Kidney (tissue), 13 donors: ENCODE measurements at regions not wholly inside any gene's neighbourhood (a gene's known extent, or its start where the extent isn't known, plus 50 kb on each side); places are given as distances from the start of the nearest gene placed in this dataset.

Source experiments
- DNase-seq, 5 donors: peaks; one replicate each; pipeline ENCODE4 v3.0.0-alpha.2; 2013 to 2020
- FAIRE-seq: peaks from 2 replicates; lab custom pipeline; 2012; peaks lifted over from hg19 to GRCh38; lab: Jason Lieb, UNC
- H3K27ac ChIP-seq, 2 donors: one replicate each; pipeline ENCODE4 v1.7.0; 2013; ENCODE audit warnings: low read depth in 2 of 2, low read length in 2 of 2, inconsistent platforms in 1 of 2
- H3K27me3 ChIP-seq: one replicate; pipeline ENCODE4 v1.7.1; 2013; ENCODE audit warnings: low read length, inconsistent platforms; ENCODE audit not compliant: control insufficient read depth, insufficient read depth
- H3K36me3 ChIP-seq, 3 donors: one replicate each; pipeline versions ENCODE4 v1.7.0 to v1.7.1; 2013; ENCODE audit warnings: low read length in 3 of 3, control low read depth in 1 of 3, inconsistent platforms in 1 of 3; ENCODE audit not compliant: insufficient read depth in 3 of 3, control insufficient read depth in 2 of 3
- H3K4me1 ChIP-seq, 3 donors: one replicate each; pipeline versions ENCODE4 v1.7.0 to v1.7.1; 2013; ENCODE audit warnings: low read length in 3 of 3, inconsistent platforms in 1 of 3, low read depth in 1 of 3; ENCODE audit not compliant: control insufficient read depth in 2 of 3, insufficient read depth in 2 of 3
- H3K4me3 ChIP-seq, 3 donors: one replicate each; pipeline versions ENCODE4 v1.7.0 to v1.8.1; 2013; ENCODE audit warnings: low read length in 3 of 3, control low read depth in 1 of 3, inconsistent platforms in 1 of 3
- H3K9ac ChIP-seq, 3 donors: one replicate each; pipeline versions ENCODE4 v1.7.0 to v1.7.1; 2013; ENCODE audit warnings: low read length in 3 of 3, control low read depth in 1 of 3, inconsistent platforms in 1 of 3
- H3K9me3 ChIP-seq, 3 donors: one replicate each; pipeline versions ENCODE4 v1.7.0 to v1.7.1; 2013; ENCODE audit warnings: low read length in 3 of 3, control low read depth in 1 of 3, inconsistent platforms in 1 of 3; ENCODE audit not compliant: control insufficient read depth in 2 of 3, insufficient read depth in 1 of 3
- intact Hi-C: fragments of 100-400 bp; cut with DNase I; formaldehyde crosslinking; loops from one replicate; pipeline ENCODE4 v1.11.1; 2022
- TF ChIP-seq, protein P1 (sequence below): IDR thresholded peaks from 3 replicates; pipeline ENCODE4 v1.5.1; 2012; ENCODE audit warnings: mild to moderate bottlenecking, moderate library complexity, borderline replicate concordance; ENCODE audit not compliant: insufficient read depth; ENCODE audit errors: extremely low read depth
- donor health status: control.
- donor health status: control.
- donor health status: control.
- donor health status: control.
- donor health status: control.
- donor health status: DM: yes; HTN: yes; CAD: no.
- donor health status: Normal renal cell carcinoma (clear cell type).

DNA sequence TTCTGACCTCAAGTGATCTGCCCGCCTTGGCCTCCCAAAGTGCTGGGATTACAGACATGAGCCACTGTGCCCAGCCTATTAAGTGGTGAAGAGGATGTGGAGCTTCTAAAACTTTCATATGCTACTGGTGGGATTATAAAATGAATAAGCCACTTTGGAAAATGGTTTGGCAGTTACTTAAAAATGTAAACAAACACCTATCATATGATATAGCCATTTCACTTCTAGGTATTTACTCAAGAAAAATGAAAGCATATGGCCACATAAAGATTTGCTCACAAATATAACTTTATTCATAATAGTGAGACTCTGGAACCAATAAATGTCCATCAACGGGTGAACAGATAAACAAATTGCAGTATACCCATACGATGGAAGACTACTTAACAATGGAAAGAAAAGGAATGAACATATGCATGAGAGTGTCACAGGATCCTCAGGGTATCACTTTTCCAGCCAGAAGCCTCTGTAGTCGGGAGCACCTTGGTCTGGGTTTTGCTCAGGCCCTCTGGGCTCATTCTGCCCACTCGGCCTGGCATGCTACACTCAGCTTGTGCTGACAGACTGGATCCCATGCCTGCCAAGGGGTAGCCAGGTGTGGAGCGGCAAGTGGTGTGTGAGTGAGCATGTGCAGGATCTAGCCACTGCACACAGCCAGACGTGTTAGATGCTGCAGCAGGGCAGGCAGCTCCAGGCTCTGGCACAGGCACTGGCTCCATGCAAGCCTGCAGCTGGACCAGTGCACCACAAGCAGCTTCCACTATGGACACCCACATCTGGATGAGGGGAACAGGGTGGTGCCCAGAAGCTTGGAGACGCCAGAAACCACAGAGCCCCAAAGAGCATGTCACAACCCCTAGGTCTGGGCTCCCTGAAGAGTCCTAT is 213.2 kb upstream of the DIO3 start:
- intact Hi-C loops = no loop called here
- H3K9me3 ChIP-seq = peaks cover 0 to 8% (median 1%) of the 10 kb centered on the region in 3 donors
- H3K27ac ChIP-seq = no peak overlapping the region
- H3K36me3 ChIP-seq = no peaks in the 10 kb centered on the region
- FAIRE-seq (no peak), DNase-seq (no peak)
- no peaks in the 10 kb centered on the region for H3K27me3 ChIP-seq
- no peak overlapping the region for H3K4me3 ChIP-seq
- TF ChIP-seq, protein P1, sequence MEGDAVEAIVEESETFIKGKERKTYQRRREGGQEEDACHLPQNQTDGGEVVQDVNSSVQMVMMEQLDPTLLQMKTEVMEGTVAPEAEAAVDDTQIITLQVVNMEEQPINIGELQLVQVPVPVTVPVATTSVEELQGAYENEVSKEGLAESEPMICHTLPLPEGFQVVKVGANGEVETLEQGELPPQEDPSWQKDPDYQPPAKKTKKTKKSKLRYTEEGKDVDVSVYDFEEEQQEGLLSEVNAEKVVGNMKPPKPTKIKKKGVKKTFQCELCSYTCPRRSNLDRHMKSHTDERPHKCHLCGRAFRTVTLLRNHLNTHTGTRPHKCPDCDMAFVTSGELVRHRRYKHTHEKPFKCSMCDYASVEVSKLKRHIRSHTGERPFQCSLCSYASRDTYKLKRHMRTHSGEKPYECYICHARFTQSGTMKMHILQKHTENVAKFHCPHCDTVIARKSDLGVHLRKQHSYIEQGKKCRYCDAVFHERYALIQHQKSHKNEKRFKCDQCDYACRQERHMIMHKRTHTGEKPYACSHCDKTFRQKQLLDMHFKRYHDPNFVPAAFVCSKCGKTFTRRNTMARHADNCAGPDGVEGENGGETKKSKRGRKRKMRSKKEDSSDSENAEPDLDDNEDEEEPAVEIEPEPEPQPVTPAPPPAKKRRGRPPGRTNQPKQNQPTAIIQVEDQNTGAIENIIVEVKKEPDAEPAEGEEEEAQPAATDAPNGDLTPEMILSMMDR = no peak
- H3K9ac ChIP-seq = no peak overlapping the region
- no peaks in the 10 kb centered on the region for H3K4me1 ChIP-seq

DNA sequence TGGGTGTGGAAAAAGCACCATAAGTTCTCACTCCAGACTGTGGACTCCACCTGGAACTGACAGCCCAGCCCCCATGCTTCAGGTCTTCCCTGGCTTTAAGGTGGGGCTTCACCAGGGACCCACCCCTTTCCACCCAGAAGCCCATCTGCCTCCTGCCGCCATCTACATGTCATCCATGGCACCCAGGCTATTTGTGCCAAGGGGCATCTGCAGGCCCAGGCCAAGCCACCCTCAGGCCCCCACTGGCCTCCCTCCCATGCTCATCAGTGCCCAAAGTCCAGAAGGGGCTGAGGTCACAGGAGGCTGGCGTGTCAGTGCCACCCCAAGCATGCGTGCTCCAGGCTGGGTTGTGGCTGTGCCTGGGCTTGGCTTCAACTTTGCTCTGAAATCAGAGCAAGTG is 212.2 kb upstream of the DIO3 start:
- intact Hi-C loops = no loop called here
- DNase-seq (peak in 2 of 5 donors; percentile 5 to 18), FAIRE-seq (no peak)
- H3K27me3 ChIP-seq = no peaks in the 10 kb centered on the region
- no peak overlapping the region for H3K27ac ChIP-seq
- H3K4me3 ChIP-seq = no peak overlapping the region
- H3K9ac ChIP-seq = no peak overlapping the region
- peaks cover 1 to 8% (median 3%) of the 10 kb centered on the region in 3 donors for H3K9me3 ChIP-seq
- TF ChIP-seq, protein P1 = no peak
- H3K36me3 ChIP-seq = no peaks in the 10 kb centered on the region
- H3K4me1 ChIP-seq = no peaks in the 10 kb centered on the region

DNA sequence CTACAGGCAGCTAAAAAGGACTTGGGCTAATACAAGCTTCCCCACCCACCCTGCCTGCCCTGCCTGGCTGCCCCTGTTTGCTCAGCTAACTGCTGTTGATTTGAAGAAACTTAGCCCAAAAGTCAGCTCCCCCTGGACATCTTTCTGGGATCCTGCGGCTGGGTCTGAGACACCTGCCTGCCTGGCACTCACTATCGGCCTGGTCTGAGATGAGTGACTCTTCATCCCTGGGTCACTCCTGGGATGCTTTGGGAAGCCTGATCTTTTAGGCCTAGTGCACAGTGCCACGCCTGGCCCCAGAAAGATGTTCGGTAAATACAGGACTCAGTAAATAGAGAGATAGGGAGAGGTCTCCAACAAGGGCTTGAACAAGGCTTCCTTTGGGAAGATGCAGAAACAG is 211.3 kb upstream of the DIO3 start:
- Histone ChIP-seq H3K4me1 (no peaks in the 10 kb centered on the region), H3K4me3 (no peak overlapping the region), H3K27ac (no peak overlapping the region), H3K9ac (no peak overlapping the region), H3K9me3 (peaks cover 1 to 8% (median 5%) of the 10 kb centered on the region in 3 donors), H3K36me3 (no peaks in the 10 kb centered on the region), H3K27me3 (no peaks in the 10 kb centered on the region)
- DNase-seq = peak in 2 of 5 donors; percentile 15 to 34
- TF ChIP-seq, protein P1 = no peak
- intact Hi-C loops = no loop called here
- no peak for FAIRE-seq
